A549 (cell line): ENCODE measurements at regions not wholly inside any gene's neighbourhood (a gene's known extent, or its start where the extent isn't known, plus 50 kb on each side); places are given as distances from the start of the nearest gene placed in this dataset.

ENCODE experiments used
- BHLHE40 ChIP-seq: IDR thresholded peaks from 2 replicates; pipeline ENCODE4 v1.6.1; 2012; ENCODE audit warnings: low read depth, low read length, inconsistent platforms
- CEBPB ChIP-seq, 2 experiments: fragments of >200 bp in 1 of 2; sonication (Bioruptor Twin) in 1 of 2; formaldehyde crosslinking in 1 of 2; IDR thresholded peaks; 2 replicates each; pipeline ENCODE4 v1.6.1; 2012 to 2016
- CHD2 ChIP-seq: fragments of 150-350 bp; IDR thresholded peaks from 2 replicates; pipeline ENCODE4 v1.6.1; 2014; ENCODE audit warnings: low read length; ENCODE audit not compliant: partially characterized antibody
- EP300 ChIP-seq, 2 experiments: fragments of >200 bp; sonication (Bioruptor Twin); formaldehyde crosslinking; IDR thresholded peaks; 2 replicates in 1 of 2; 3 replicates in 1 of 2; pipeline ENCODE4 v1.6.1; 2016 to 2017
- FOSL2 ChIP-seq, 2 experiments: fragments of 450-650 bp in 1 of 2; fragments of >200 bp in 1 of 2; sonication (Bioruptor Twin) in 1 of 2; formaldehyde crosslinking; IDR thresholded peaks; 2 replicates each; pipeline versions ENCODE4 v1.5.0 to v1.6.1; 2016 to 2020; ENCODE audit warnings: mild to moderate bottlenecking in 1 of 2, moderate library complexity in 1 of 2
- KDM5A ChIP-seq: fragments of 200-600 bp; sonication (generic); IDR thresholded peaks from 2 replicates; pipeline ENCODE4 v1.6.1; 2016; ENCODE audit warnings: antibody characterized with exemption, mild to moderate bottlenecking
- MAX ChIP-seq: IDR thresholded peaks from 2 replicates; pipeline ENCODE4 v1.6.1; 2012
- MYC ChIP-seq: IDR thresholded peaks from 2 replicates; pipeline ENCODE4 v1.6.1; 2012; ENCODE audit warnings: mild to moderate bottlenecking, inconsistent platforms, low read length, improper control_type of control experiment, borderline replicate concordance
- POLR2A ChIP-seq: IDR thresholded peaks from 2 replicates; pipeline ENCODE4 v1.6.1; 2012; ENCODE audit warnings: mild to moderate bottlenecking, low read length
- RCOR1 ChIP-seq: fragments of 150-350 bp; IDR thresholded peaks from 2 replicates; pipeline ENCODE4 v1.6.1; 2014; ENCODE audit warnings: antibody characterized with exemption, low read length, low read depth
- REST ChIP-seq: fragments of 200-600 bp; sonication (generic); IDR thresholded peaks from 2 replicates; pipeline ENCODE4 v1.6.1; 2016; ENCODE audit warnings: antibody characterized with exemption, mild to moderate bottlenecking, moderate library complexity
- USF2 ChIP-seq: fragments of 450-650 bp; IDR thresholded peaks from 2 replicates; pipeline ENCODE4 v1.6.1; 2014; ENCODE audit warnings: antibody characterized with exemption
- TF ChIP-seq, protein P1 (sequence below): fragments of >200 bp; sonication (Bioruptor Twin); formaldehyde crosslinking; IDR thresholded peaks from 3 replicates; pipeline ENCODE4 v1.5.1; 2016
- TF ChIP-seq, protein P2 (sequence below): IDR thresholded peaks from 2 replicates; pipeline ENCODE4 v1.6.1; 2012

- TF ChIP-seq, protein P1, sequence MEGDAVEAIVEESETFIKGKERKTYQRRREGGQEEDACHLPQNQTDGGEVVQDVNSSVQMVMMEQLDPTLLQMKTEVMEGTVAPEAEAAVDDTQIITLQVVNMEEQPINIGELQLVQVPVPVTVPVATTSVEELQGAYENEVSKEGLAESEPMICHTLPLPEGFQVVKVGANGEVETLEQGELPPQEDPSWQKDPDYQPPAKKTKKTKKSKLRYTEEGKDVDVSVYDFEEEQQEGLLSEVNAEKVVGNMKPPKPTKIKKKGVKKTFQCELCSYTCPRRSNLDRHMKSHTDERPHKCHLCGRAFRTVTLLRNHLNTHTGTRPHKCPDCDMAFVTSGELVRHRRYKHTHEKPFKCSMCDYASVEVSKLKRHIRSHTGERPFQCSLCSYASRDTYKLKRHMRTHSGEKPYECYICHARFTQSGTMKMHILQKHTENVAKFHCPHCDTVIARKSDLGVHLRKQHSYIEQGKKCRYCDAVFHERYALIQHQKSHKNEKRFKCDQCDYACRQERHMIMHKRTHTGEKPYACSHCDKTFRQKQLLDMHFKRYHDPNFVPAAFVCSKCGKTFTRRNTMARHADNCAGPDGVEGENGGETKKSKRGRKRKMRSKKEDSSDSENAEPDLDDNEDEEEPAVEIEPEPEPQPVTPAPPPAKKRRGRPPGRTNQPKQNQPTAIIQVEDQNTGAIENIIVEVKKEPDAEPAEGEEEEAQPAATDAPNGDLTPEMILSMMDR: no peak
- TF ChIP-seq RCOR1 (no peak), BHLHE40 (no peak), CEBPB (IDR thresholded peaks at IDR 0.05) (no peak), CHD2 (no peak), MAX (no peak), EP300 (IDR thresholded peaks at IDR 0.05) (no peak), FOSL2 (IDR thresholded peaks at IDR 0.05) (no peak), FOSL2 (CRISPR knock-in tag; IDR thresholded peaks at IDR 0.05) (no peak), KDM5A (no peak), POLR2A (no peak), USF2 (no peak), MYC (no peak), REST (no peak)
- TF ChIP-seq, protein P2, sequence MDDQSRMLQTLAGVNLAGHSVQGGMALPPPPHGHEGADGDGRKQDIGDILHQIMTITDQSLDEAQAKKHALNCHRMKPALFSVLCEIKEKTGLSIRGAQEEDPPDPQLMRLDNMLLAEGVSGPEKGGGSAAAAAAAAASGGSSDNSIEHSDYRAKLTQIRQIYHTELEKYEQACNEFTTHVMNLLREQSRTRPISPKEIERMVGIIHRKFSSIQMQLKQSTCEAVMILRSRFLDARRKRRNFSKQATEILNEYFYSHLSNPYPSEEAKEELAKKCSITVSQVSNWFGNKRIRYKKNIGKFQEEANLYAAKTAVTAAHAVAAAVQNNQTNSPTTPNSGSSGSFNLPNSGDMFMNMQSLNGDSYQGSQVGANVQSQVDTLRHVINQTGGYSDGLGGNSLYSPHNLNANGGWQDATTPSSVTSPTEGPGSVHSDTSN: no peak
Observed at GRCh38 chr9:28197653-28198052, 624.4 kb upstream of the C9orf72 start.
